Endothelial cell of umbilical vein (primary cell): ENCODE measurements at regions not wholly inside any gene's neighbourhood (a gene's known extent, or its start where the extent isn't known, plus 50 kb on each side); places are given as distances from the start of the nearest gene placed in this dataset.

Source experiments
- BruUV-seq: library from RNA; stranded (reverse); fragments of 400-500 nt; replicated peaks from 2 replicates; lab custom pipeline; 2021; lab: Mats Ljungman, UMichigan
- CTCF ChIA-PET: fragments of 300-600, 350-600 bp; sonication (Branson Sonifier 250); formaldehyde crosslinking; loops from one replicate; lab custom pipeline; 2021; ENCODE audit warnings: antibody characterized with exemption, inconsistent platforms; lab: Charles Lee
- POLR2A ChIA-PET: fragments of 300-600, 350-600 bp; sonication (Branson Sonifier 250); formaldehyde crosslinking; loops from one replicate; lab custom pipeline; 2021; ENCODE audit warnings: antibody characterized with exemption, inconsistent platforms; lab: Charles Lee
- DNase-seq: peaks from one replicate; pipeline ENCODE4 v3.0.0-alpha.2; 2011; ENCODE audit warnings: low read depth, low spot score
- FAIRE-seq: peaks from 2 replicates; lab custom pipeline; 2011; peaks lifted over from hg19 to GRCh38; lab: Jason Lieb, UNC
- H2AFZ ChIP-seq: 2 replicates; pipeline ENCODE4 v1.6.0; 2012; ENCODE audit warnings: low read depth, low read length, control low read depth, inconsistent platforms
- H3K27ac ChIP-seq: 2 replicates; pipeline ENCODE4 v1.5.1; 2011; ENCODE audit warnings: low read depth, mild to moderate bottlenecking, control low read depth, low read length, moderate library complexity; ENCODE audit not compliant: insufficient read depth
- H3K27me3 ChIP-seq, 2 experiments: 2 replicates each; pipeline versions ENCODE4 v1.6.0 to v1.6.1; 2011; ENCODE audit warnings: low read length in 2 of 2, mixed read lengths in 1 of 2; ENCODE audit not compliant: control insufficient read depth in 2 of 2, insufficient read depth in 2 of 2
- H3K36me3 ChIP-seq, 2 experiments: 2 replicates in 1 of 2; 3 replicates in 1 of 2; pipeline ENCODE4 v1.5.1; 2011; ENCODE audit warnings: low read length in 2 of 2, mild to moderate bottlenecking in 1 of 2, moderate library complexity in 1 of 2; ENCODE audit not compliant: control insufficient read depth in 2 of 2, insufficient read depth in 2 of 2; ENCODE audit errors: extremely low read depth in 1 of 2
- H3K4me1 ChIP-seq: 3 replicates; pipeline ENCODE4 v1.5.1; 2011; ENCODE audit warnings: mild to moderate bottlenecking, low read length; ENCODE audit not compliant: control insufficient read depth, insufficient read depth; ENCODE audit errors: extremely low read depth
- H3K4me2 ChIP-seq: 2 replicates; pipeline ENCODE4 v1.6.1; 2011; ENCODE audit warnings: low read length, control low read depth, mixed read lengths; ENCODE audit not compliant: insufficient read depth
- H3K4me3 ChIP-seq, 3 experiments: fragments of 200-600 bp in 1 of 3; sonication (generic), shearing (Covaris generic) in 1 of 3; replicated peaks in 1 of 3; 2 replicates each; pipeline ENCODE4 v1.5.1; 2011 to 2016; ENCODE audit warnings: control low read depth in 3 of 3, low read length in 3 of 3, mild to moderate bottlenecking in 2 of 3, inconsistent platforms in 1 of 3, low read depth in 1 of 3, moderate library complexity in 1 of 3; ENCODE audit not compliant: insufficient read depth in 1 of 3
- H3K79me2 ChIP-seq: 2 replicates; pipeline ENCODE4 v1.6.0; 2012; ENCODE audit warnings: low read length, inconsistent platforms; ENCODE audit not compliant: control insufficient read depth, insufficient read depth
- H3K9ac ChIP-seq: replicated peaks from 2 replicates; pipeline ENCODE3; 2011; ENCODE audit warnings: low read length, control low read depth; ENCODE audit not compliant: insufficient read depth; ENCODE audit errors: extremely low read depth
- H3K9me1 ChIP-seq: replicated peaks from 3 replicates; pipeline ENCODE4 v1.6.0; 2011; ENCODE audit warnings: mild to moderate bottlenecking, low read length; ENCODE audit not compliant: control insufficient read depth, insufficient read depth; ENCODE audit errors: extremely low read depth
- H3K9me3 ChIP-seq: replicated peaks from 2 replicates; pipeline ENCODE4 v1.5.1; 2012; ENCODE audit warnings: low read length, inconsistent platforms; ENCODE audit not compliant: control insufficient read depth, insufficient read depth
- H4K20me1 ChIP-seq: replicated peaks from 2 replicates; pipeline ENCODE3; 2011; ENCODE audit warnings: mild to moderate bottlenecking, low read length; ENCODE audit not compliant: control insufficient read depth, insufficient read depth; ENCODE audit errors: extremely low read depth
- EZH2 ChIP-seq: IDR thresholded peaks from 2 replicates; pipeline ENCODE4 v1.6.1; 2012; ENCODE audit warnings: borderline replicate concordance, low read depth, mild to moderate bottlenecking, moderate library complexity, low read length, inconsistent platforms; ENCODE audit not compliant: severe bottlenecking
- FOS ChIP-seq: IDR thresholded peaks from 2 replicates; pipeline ENCODE4 v1.6.1; 2011; ENCODE audit warnings: mild to moderate bottlenecking, low read length, moderate library complexity, borderline replicate concordance; ENCODE audit not compliant: insufficient read depth
- GATA2 ChIP-seq: IDR thresholded peaks from 2 replicates; pipeline ENCODE4 v1.7.0; 2011; ENCODE audit warnings: low read depth, mild to moderate bottlenecking, moderate library complexity, mixed read lengths, low read length; ENCODE audit not compliant: insufficient read length, insufficient read depth
- JUN ChIP-seq: IDR thresholded peaks from 2 replicates; pipeline ENCODE4 v1.6.1; 2011; ENCODE audit warnings: borderline replicate concordance, low read depth; ENCODE audit not compliant: insufficient read length, insufficient read depth
- MYC ChIP-seq: IDR thresholded peaks from one replicate; pipeline ENCODE4 v1.6.1; 2011; ENCODE audit warnings: mild to moderate bottlenecking, low read depth, low read length
- POLR2A ChIP-seq: IDR thresholded peaks from 2 replicates; pipeline ENCODE4 v1.6.1; 2012; ENCODE audit warnings: low read depth, mild to moderate bottlenecking, control low read depth, low read length
- POLR2AphosphoS5 ChIP-seq: IDR thresholded peaks from 2 replicates; pipeline ENCODE4 v1.6.1; 2012; ENCODE audit warnings: low read depth, mild to moderate bottlenecking, control low read depth, low read length, moderate library complexity; ENCODE audit not compliant: insufficient read depth
- dilution Hi-C: fragments of 300-500 bp; cut with MboI; formaldehyde crosslinking; loops from one replicate; pipeline ENCODE4 v1.15.0; 2019; ENCODE audit warnings: low sequenced_read_pairs; ENCODE audit not compliant: extremely low pct_ligation_motif_present
- intact Hi-C: fragments of 100-400 bp; cut with micrococcal nuclease; formaldehyde crosslinking; loops from one replicate; pipeline ENCODE4 v1.10.0; 2022
- TF ChIP-seq, protein P1 (sequence below): IDR thresholded peaks from 2 replicates; pipeline ENCODE4 v1.6.1; 2011; ENCODE audit not compliant: insufficient read depth, insufficient read length
- TF ChIP-seq, protein P2 (sequence below), 2 donors: IDR thresholded peaks; 1 replicate in 1 of 2; 2 replicates in 1 of 2; pipeline ENCODE4 v1.5.1; 2011; ENCODE audit warnings: low read length in 2 of 2, mild to moderate bottlenecking in 2 of 2, moderate library complexity in 2 of 2, control low read depth in 1 of 2, inconsistent platforms in 1 of 2, low read depth in 1 of 2; ENCODE audit not compliant: insufficient read depth in 1 of 2; ENCODE audit errors: extremely low read depth in 1 of 2

DNA sequence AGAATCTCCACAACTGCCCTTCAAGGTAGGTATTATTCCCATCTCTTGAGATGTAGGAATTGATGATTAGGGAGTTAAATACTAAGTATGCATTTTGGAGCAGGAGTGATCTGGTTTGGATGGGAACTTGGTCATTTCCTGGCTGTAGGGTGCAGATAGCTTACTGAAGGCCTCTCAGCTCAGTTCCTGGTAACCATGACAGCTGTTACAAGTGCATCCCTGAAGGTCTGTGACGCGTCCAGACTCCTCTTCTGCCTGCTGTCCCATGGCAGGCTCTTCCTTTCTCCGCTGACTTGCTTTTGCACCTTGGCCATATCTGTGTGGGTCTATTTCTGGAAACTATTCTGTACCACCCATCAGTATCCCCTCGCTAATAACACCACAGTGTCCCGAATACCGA, 387.8 kb downstream of the ZNF536 start:
- no peaks in the 10 kb centered on the region for H3K36me3 ChIP-seq
- FAIRE-seq (no peak), DNase-seq (no peak)
- H3K4me2 ChIP-seq: no peak overlapping the region
- H3K9me3 ChIP-seq: peaks cover 3% of the 10 kb centered on the region
- BruUV-seq: no TSS peak
- H4K20me1 ChIP-seq: no peaks in the 10 kb centered on the region
- H3K9me1 ChIP-seq: no peaks in the 10 kb centered on the region
- ChIA-PET POLR2A (no interaction called here), CTCF (no interaction called here)
- no peaks in the 10 kb centered on the region for H3K79me2 ChIP-seq
- H3K9ac ChIP-seq: no peak overlapping the region
- H2AFZ ChIP-seq: no peak overlapping the region
- H3K4me3 ChIP-seq: no peak overlapping the region
- H3K27me3 ChIP-seq: no peaks in the 10 kb centered on the region
- dilution Hi-C loops: no loop called here
- intact Hi-C loops: no loop called here
- H3K27ac ChIP-seq: no peak overlapping the region
- no peaks in the 10 kb centered on the region for H3K4me1 ChIP-seq
- no peak for TF ChIP-seq GATA2
- TF ChIP-seq, protein P1, sequence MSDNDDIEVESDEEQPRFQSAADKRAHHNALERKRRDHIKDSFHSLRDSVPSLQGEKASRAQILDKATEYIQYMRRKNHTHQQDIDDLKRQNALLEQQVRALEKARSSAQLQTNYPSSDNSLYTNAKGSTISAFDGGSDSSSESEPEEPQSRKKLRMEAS: no peak
- no peak for TF ChIP-seq EZH2
- no peak for TF ChIP-seq FOS
- no peak for TF ChIP-seq POLR2A
- TF ChIP-seq, protein P2, sequence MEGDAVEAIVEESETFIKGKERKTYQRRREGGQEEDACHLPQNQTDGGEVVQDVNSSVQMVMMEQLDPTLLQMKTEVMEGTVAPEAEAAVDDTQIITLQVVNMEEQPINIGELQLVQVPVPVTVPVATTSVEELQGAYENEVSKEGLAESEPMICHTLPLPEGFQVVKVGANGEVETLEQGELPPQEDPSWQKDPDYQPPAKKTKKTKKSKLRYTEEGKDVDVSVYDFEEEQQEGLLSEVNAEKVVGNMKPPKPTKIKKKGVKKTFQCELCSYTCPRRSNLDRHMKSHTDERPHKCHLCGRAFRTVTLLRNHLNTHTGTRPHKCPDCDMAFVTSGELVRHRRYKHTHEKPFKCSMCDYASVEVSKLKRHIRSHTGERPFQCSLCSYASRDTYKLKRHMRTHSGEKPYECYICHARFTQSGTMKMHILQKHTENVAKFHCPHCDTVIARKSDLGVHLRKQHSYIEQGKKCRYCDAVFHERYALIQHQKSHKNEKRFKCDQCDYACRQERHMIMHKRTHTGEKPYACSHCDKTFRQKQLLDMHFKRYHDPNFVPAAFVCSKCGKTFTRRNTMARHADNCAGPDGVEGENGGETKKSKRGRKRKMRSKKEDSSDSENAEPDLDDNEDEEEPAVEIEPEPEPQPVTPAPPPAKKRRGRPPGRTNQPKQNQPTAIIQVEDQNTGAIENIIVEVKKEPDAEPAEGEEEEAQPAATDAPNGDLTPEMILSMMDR (IDR thresholded peaks at IDR 0.05; ENCODE audit: extremely low read depth in 1 of 2, insufficient read depth in 1 of 2, low read depth in 1 of 2, low read length in 2 of 2): no peak
- no peak for TF ChIP-seq MYC
- no peak for TF ChIP-seq POLR2AphosphoS5
- TF ChIP-seq JUN: no peak
